SHP77 (cell line): ENCODE measurements at regions not wholly inside any gene's neighbourhood (a gene's known extent, or its start where the extent isn't known, plus 50 kb on each side); places are given as distances from the start of the nearest gene placed in this dataset.

Source experiments
- DNase-seq, 2 experiments: peaks; one replicate each; lab custom pipeline; 2025; lab: John Stamatoyannopoulos, UW

DNA sequence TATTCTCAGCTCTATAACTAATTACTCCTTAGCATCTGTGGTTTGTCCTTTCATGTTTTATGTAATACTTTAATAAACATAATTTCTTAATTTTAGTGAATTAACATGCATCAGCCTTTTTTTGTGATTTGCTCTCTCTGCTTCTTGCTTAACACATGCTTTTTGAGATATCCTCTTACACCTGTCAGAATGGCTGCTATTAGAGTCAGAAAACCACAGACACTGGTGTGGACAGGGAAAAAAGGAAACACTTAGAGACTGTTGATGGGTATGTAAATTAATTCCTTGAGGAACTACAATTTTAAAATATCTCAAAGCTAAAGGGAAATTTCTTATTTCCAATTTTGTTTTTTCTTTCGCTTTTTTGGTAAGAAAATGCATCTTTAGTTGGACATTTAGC is 549.0 kb downstream of the ZNF804A start:
- DNase-seq: no peak

DNA sequence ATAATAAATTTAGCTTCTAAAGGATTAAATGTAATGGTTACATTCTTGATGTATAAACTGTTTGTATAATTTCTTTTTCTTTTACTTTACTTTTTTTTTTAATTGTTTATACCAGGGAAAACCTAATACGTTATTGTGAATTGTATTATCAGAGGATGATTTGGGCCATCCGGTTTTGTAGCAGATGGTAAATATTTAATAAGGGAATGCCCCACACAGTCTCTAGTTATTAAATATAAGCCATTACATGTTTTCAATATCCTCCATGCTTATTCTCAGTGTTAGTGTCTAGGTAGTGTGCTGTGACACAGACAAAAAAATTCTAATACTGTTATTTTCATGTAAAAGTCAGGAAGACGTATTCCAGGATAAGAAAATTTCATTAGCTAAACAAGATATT is 553.9 kb downstream of the ZNF804A start:
- DNase-seq: no peak

DNA sequence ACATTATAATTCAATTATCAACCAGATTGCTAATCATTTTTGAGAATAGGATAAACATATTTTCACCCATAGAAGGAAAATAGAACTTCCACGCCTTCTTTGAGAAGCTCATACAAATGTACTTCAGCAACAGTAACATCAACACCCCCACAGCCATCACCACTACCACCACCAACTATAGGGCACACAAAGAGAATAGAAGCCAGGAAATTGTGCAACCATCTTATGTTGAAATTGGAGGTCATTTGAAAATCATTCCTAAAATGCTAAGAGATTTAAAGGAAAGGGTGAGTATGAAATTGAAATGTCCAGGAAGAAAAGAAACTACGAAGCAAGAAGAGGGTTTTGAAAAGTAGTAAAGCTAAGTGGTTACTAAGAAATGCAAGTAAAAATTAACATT is 563.4 kb downstream of the ZNF804A start:
- no peak for DNase-seq

DNA sequence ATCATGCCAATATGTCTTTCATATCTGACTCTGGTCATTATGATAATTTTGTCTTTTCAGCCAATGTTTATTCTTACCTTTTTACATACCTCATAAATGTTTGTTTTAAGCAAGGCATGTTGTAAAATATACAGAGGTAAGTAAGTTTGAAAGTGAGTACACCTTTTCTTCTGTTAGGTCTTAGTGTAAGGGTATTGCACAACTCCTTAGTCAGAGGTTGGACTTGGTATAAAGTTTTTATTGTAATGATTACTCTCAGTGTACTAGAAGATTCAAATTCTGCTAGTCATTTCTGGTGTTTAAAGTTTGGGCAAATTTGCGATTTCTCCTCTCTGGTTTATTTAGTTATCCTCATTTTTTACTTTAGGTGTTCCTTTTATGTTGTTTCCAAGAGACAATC is 564.3 kb upstream of the FSIP2 start:
- DNase-seq: no peak

DNA sequence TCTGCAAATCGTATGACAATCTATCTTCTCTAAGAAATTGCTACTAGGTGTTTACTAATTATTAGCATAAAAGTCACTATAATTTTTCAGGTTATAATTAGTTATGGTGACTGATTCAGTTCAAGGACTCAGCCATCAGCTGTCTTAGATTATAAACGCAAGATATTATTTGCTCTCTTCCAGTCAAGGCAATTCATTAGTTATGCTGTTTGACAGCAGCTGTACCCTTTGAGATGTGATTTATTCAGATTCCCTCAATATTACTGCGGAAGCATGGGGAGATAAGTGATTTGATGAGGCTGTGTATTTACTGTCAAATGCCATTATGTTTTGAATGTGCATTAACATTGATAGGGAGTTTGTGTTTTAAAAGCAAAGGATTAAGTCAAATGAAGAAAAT is 558.9 kb upstream of the FSIP2 start:
- peak; percentile 15 to 16 for DNase-seq

DNA sequence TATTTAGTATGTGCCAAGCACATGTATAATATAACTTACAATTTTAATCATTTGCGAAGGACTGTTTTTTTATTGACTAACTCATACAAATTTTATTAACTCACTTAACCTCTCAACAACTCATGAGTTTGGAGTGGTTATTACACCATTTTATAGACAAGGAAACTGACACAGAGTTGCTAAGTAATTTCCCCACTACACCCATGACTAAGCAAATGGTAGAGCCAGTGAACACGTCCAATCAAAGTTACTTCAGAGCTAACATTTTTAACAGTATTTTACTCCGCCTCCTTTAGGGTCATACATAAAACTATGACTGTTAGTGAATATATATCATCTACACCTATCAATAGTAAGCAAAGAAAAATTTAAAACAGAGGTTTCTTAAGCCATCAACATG is 556.7 kb upstream of the FSIP2 start:
- no peak for DNase-seq

DNA sequence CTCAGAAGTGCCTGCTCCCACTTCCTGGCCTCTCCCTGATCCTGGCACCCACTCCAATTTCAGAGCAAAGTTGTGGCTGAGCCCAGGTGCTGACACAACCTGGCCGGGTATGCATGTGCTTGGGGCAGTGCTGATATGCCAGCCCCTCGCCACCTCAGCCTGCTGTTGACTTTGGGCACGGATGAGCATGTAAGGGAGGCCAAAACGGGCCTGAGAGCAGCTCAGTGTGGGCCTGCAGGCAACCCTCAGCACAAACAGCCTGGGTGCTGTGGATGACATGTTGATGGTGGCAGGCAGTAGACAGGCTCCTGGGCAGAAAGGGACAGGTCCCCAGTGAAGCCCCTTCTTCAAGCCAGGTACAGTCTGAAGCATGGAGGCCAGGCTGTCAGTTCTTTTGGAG is 553.6 kb upstream of the FSIP2 start:
- DNase-seq: no peak

DNA sequence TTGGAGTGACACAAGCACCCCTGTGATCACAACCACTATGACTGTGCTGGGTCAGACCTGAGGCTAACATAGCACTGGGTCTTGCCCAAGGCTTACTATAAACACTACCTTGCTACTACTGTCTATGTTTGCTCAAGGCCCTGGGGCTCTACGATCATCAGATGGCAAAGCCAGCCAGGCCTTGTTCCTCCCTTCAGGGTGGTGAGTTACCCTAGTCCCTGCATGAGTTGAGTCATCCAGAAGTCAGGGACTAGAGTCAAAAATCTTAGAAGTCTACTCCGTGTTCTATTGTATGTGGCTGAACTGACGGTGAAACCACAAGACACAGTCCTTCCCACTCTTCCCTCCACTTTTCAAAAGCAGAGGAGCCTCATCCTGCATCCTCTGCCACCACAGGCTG is 551.2 kb upstream of the FSIP2 start:
- DNase-seq: no peak

DNA sequence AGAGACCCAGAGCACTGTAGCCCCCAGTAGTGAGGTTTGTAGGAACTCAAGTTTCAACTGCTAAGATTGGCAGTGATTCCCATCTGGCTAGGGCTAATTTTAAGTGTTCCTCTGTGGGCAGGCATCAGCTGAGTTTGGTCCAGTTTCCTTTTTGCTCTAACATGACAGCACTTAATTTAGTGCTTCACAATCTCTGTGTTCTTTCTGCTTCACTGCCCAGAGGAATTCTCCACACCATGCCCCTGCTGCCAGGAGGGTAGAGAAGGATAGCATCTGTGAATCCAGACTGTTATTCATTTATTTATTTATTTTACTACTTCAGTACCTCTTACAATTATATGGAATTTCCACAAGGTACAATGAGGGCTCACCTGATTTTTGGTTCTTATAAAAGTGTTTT is 549.9 kb upstream of the FSIP2 start:
- no peak for DNase-seq

DNA sequence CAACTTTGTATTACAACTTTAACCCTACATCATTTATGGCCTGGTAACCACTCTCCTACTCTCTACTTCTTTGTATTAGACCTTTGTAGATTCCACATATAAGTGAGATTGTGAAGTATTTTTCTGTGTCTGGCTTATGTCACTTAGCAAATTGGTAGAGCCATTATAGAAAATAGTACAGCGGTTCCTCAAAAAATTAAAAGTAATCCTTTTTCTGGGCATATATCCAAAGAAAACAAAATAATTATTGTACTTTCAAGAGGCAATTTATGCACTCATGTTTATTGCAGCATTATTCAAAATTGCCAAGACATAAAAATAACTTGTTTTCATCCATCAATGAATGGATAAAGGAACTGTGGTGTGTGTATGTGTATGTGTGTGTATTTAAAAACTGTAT is 537.5 kb upstream of the FSIP2 start:
- DNase-seq: no peak

DNA sequence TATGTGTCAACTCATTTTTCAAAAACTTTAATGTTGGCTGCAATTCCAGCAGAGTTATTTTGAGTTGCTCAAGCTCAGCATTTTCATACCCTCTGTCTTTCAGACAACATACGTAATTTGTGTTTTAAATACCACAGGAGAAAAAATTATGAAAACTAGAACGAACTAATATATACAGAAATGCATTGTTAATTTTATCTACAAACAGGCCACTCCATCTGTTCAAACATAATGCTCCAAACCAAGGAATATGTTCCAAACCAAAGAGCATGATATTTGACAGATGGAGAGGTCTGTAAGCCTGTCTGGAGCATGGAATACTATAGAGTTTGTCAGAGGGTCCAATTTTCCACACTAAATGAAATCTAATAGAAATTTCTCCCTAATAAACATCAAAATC is 536.2 kb upstream of the FSIP2 start:
- no peak for DNase-seq

DNA sequence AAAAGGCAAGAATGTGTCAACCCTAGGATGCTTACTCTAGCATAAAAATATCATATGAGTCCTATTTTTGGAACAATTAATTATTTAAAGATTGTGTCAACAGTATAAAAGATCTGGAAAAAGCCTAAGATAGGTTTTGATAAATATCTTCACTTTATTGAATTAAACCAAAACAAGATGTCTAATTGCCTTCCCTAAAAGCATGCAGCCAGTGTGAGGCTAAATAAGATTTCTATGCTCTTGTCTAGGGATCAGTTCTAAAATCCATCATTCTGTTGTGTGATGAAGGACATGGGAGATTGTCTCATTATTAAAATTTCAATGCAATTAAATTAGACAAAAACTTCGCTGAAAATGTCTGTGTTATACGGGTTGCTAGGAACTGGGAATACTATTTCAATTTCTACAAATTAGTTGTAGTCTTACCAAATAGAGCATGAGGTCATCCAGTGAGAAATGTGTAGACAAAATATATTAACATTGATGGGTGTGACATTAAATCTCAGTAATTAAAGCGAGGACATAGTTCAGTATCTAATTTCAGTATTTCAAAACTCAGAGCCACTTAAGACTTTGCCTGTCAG is 535.6 kb upstream of the FSIP2 start:
- DNase-seq: no peak

DNA sequence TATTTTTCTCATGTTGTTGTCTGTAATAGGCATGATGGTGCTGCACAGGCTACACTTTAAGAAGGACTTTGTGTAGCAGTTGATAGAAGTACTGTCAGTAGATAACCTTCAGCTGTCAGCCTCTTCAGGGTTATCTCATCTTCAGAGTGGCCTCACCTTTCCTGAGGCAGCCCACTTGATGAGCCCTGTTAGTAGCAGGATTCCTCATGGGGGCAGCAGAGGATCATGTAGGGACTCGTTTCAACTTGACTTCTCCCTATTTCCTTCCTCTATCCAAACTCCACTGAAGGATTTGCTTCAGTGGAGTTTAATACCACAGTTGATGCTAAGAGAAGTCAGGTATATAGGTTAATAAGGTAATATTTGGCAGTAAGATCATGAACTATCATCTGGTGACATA is 530.3 kb upstream of the FSIP2 start:
- peak; percentile 22 to 24 for DNase-seq

DNA sequence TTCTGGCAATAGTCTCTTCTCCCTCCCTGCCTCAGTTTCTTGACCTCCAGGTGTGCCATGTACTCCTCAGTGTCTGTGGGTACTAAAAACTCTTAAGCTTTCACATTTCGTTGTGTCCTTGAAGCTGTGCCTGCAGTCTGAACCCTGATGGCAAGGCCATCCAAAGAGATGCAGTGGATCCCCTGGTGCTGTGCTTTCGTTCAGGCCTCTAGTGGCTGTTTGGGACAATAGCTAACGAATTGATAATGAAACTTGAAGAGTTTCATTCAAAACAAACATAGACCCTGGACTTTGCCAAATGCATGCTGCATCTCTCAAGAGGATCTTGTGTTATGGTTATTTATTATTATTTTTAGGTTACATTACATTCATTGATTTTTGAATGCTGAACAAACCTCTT is 523.1 kb upstream of the FSIP2 start:
- DNase-seq: no peak

DNA sequence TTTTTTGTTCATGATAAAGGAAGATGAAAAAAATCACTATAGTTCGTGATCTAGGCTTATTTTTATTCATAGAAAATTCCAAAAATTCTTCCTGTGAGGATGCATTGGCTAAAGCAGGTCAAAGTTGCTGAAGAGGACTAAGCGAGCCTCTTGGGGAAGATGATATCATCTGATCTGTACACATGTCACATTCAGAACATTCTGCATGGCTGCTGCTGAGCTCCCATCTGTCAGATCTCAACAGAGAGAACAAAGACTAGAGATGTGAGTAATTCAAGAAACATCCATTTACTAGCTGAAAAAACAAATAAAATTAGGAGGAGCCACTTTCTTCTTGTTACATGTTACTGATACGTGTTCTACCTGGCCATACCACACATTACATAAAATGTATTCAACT is 518.6 kb upstream of the FSIP2 start:
- peak in 1 of 2 experiments; percentile 2 for DNase-seq

DNA sequence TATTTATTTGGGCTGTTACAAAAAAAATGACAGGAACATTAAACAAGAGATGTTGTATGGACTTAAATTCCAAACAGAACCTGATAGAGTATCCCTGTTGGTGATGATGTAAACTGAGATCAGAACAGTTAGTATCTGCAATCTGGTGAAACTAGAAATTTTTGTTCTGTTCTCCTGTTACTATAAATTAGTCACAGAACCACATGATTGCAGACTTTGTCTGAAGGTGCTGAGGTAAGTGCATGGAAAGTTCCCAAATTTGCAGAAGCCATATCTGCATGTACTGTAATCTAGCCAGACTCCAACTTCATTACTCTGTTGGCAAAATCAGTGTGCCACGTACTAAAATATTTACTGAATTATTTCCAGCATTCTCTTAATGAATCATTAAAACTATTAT is 516.3 kb upstream of the FSIP2 start:
- DNase-seq: no peak

DNA sequence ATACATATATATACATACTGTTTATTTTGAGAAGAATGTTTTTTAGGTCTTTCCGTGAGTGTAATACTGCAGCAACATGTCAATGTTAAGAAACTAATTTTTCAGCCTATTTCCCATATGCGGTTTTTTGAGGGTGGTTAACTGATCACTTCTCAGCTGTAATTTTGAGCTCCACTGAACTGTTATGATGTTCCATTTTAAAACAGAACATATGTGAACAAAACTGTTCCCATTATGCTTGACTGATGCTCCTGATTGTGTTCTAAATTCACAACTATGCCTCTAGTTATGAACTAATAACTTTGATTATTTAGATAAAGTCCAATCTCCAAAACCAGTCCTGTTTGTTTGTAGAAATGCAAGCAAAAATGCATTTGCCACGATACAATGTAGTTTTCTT is 511.2 kb upstream of the FSIP2 start:
- DNase-seq: no peak

DNA sequence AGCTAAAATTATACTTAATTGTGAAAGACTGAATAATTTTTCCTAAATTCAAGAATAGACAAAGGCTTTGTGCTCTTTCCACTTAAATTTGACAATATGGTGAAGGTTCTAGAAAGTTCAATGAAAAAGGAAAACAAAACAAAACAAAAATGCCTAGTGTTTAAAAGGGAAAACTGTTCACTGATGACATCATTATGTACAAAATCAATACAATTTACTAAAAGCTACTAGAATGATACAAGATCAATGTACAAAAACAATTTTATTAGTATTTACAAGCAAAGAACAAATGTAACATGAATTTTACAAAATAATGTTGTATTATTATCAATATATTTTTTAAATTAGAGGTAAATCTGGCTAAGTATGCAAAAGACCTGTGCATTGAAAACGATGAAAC is 499.1 kb upstream of the FSIP2 start:
- no peak for DNase-seq

DNA sequence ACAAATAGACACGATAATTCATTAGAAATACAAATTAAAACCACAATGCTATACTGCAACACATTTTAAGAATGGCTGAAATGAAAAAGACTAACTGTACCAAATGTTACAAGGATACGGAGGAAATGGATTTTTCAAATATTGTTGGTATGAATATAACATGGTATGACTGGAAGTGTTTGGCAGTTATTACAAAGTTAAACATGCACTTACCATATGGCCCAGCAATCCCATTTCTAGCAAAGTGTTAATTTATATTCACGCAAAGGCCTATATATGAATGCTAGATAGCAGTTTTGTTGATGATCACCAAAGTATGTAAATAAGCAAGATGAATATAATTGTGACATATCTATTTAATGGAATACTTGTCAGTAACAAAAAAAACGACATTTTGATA is 497.8 kb upstream of the FSIP2 start:
- no peak for DNase-seq

DNA sequence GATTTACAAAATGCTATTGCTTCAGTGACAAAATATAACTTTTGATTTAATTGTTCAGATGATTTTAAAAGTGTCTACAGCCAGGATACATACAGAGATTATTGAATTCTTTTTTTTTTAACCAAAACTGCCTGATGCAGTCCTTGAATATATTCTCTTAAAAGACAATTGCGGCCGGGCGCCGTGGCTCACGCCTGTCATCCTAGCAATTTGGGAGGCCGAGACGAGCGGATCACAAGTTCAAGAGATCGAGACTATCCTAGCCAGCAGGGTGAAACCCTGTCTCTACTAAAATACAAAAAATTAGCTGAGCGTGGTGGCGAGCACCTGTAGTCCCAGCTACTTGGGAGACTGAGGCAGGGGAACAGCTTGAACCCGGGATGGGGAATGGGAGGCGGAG is 497.0 kb upstream of the FSIP2 start:
- DNase-seq: no peak

DNA sequence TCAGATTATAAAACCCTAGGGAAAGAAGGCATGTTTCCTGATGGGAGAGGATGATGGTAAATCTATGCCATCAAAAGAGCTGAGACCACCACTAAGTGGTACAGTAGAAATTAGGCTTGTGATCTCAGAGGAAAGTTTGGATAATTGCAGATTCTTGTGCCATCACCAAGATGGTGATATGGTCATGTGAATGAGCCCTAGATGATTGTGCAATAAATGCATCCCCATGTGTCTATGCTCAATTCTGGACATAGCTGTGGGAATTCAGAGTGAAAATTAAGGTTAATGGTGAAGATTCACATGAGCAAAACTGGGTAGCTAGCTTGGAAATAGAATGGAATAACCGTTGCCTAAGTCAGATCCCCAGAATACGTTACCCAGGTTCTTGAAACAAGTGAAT is 496.1 kb upstream of the FSIP2 start:
- DNase-seq: no peak

DNA sequence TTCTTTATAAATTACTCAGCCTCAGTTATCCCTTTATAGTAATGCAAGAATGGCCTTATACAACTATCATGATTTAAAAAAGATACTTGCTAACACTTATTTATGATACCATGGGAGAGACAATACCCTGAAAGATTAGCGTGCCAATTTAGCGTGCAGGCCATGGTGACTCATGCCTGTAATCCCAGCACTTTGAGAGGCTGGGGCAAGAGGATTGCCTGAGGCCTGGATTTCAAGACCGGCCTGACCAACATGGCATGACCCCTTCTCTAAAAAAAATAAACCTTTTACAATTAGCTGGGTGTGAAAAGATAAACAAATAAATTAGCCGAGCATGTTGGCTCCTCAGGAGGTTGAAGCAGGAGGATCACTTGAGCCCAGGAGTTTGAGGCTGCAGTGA is 493.4 kb upstream of the FSIP2 start:
- no peak for DNase-seq

DNA sequence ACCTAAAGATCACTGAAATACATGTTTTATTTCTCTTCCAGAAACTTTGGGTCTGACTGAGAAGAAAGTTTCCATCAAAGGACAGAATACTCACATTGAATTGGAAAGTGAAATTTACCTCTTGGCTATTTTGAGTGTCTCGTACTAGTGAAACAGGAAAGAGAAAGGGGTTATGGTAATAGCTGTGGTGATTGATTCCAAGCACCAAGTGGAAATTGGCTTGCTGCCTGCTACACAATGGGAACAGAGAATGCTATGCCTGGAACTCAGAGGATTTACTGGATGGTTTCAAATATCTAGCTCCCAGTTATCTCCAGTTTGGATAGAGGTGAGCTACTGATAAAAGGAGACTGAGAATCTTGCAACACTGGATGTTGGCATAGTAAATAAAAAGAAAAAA is 492.8 kb upstream of the FSIP2 start:
- no peak for DNase-seq

DNA sequence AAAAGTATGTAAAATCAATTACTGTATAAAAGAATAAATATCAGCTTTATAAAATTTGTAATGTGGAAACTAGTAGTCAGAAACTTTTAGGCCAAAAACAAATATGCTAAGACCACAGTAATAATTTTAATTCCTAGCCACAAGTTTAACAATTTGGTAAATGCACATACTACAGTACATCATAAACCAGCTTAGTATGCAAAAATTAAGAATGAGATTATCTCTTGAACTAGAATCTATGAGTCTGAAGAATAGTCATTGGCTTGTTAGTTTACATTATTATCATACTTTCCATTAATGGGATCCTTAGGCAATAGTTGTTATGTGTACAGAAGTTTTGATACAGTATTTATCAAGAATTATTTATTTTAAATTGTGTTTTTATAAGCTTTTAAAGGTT is 491.9 kb upstream of the FSIP2 start:
- no peak for DNase-seq

DNA sequence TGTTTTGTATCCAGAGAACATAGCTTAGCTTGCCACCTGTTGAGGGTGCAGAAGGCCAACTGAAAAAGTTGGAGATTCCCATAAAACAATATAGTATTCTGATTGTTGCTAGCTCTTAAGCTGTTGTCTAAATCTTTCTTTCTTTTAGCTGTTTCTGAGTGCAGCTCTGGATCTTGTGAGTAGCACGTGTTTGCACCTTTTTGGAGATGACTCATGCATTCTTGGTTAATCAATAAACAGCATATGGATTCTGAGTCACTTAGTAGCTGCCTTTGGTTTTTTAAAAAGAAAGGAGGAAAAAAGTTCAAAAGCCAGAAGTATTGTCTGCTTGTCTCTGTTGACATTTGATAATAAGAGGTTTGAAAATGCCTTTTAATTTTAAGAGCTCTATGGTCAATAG is 483.0 kb upstream of the FSIP2 start:
- no peak for DNase-seq
